GM06990 (cell line): ENCODE measurements at regions not wholly inside any gene's neighbourhood (a gene's known extent, or its start where the extent isn't known, plus 50 kb on each side); places are given as distances from the start of the nearest gene placed in this dataset.
"Not testable (repeated sequence)": the region's sequence is repeated elsewhere in the genome, so short reads cannot be mapped to it uniquely, and the experiment has no call there.

Source experiments
- DNase-seq: peaks from one replicate; pipeline ENCODE4 v3.0.0-alpha.2; 2011; ENCODE audit not compliant: insufficient read length; ENCODE audit errors: extremely low read depth
- H3K27me3 ChIP-seq: replicated peaks from 2 replicates; pipeline ENCODE4 v1.6.0; 2011; ENCODE audit warnings: low read length; ENCODE audit not compliant: control insufficient read depth, insufficient read depth
- H3K36me3 ChIP-seq: 2 replicates; pipeline ENCODE4 v1.5.1; 2011; ENCODE audit warnings: low read length; ENCODE audit not compliant: control insufficient read depth, insufficient read depth
- H3K4me3 ChIP-seq: replicated peaks from 2 replicates; pipeline ENCODE4 v1.5.1; 2011; ENCODE audit warnings: low read depth, mild to moderate bottlenecking, control low read depth, low read length
- CTCF ChIP-seq: IDR thresholded peaks from 2 replicates; pipeline ENCODE4 v1.5.1; 2011; ENCODE audit warnings: low read length, control low read depth, mild to moderate bottlenecking, inconsistent platforms; ENCODE audit not compliant: insufficient read depth, poor library complexity, severe bottlenecking

- TF ChIP-seq CTCF: peak; percentile 17
- no peaks in the 10 kb centered on the region for H3K36me3 ChIP-seq
- DNase-seq: no peak
- H3K4me3 ChIP-seq: no peak overlapping the region
- H3K27me3 ChIP-seq: no peaks in the 10 kb centered on the region
Measured at GRCh38 chr5:77867194-77867691, 91.1 kb upstream of the TBCA start.

- Histone ChIP-seq H3K27me3 (no peaks in the 10 kb centered on the region), H3K4me3 (no peak overlapping the region), H3K36me3 (no peaks in the 10 kb centered on the region)
- DNase-seq: no peak
- TF ChIP-seq CTCF: no peak
Measured at GRCh38 chr5:77866198-77866597, 90.1 kb upstream of the TBCA start.

- H3K27me3 ChIP-seq: no peaks in the 10 kb centered on the region
- no peak for DNase-seq
- no peak overlapping the region for H3K4me3 ChIP-seq
- H3K36me3 ChIP-seq: no peaks in the 10 kb centered on the region
- no peak for TF ChIP-seq CTCF
Measured at GRCh38 chr5:77864997-77865396, 88.9 kb upstream of the TBCA start.

GRCh38 chr5:77863181-77863580 lies 87.0 kb upstream of the TBCA start:
- no peaks in the 10 kb centered on the region for H3K27me3 ChIP-seq
- no peak for DNase-seq
- no peak for TF ChIP-seq CTCF
- H3K36me3 ChIP-seq: no peaks in the 10 kb centered on the region
- no peak overlapping the region for H3K4me3 ChIP-seq

- H3K36me3 ChIP-seq: no peaks in the 10 kb centered on the region
- no peak overlapping the region for H3K4me3 ChIP-seq
- no peak for DNase-seq
- no peaks in the 10 kb centered on the region for H3K27me3 ChIP-seq
- no peak for TF ChIP-seq CTCF
Measured at GRCh38 chr5:77861576-77861975, 85.4 kb upstream of the TBCA start.

- TF ChIP-seq CTCF: no peak
- Histone ChIP-seq H3K36me3 (no peaks in the 10 kb centered on the region), H3K4me3 (no peak overlapping the region), H3K27me3 (no peaks in the 10 kb centered on the region)
- DNase-seq: no peak
Measured at GRCh38 chr5:77859306-77859705, 83.2 kb upstream of the TBCA start.

GRCh38 chr5:77858678-77859077 lies 82.5 kb upstream of the TBCA start:
- DNase-seq, H3K27me3 ChIP-seq, H3K36me3 ChIP-seq, H3K4me3 ChIP-seq: not testable (repeated sequence)
